ENCODE measurements at regions not wholly inside any gene's neighbourhood (a gene's known extent, or its start where the extent isn't known, plus 50 kb on each side); places are given as distances from the start of the nearest gene placed in this dataset.

DNA sequence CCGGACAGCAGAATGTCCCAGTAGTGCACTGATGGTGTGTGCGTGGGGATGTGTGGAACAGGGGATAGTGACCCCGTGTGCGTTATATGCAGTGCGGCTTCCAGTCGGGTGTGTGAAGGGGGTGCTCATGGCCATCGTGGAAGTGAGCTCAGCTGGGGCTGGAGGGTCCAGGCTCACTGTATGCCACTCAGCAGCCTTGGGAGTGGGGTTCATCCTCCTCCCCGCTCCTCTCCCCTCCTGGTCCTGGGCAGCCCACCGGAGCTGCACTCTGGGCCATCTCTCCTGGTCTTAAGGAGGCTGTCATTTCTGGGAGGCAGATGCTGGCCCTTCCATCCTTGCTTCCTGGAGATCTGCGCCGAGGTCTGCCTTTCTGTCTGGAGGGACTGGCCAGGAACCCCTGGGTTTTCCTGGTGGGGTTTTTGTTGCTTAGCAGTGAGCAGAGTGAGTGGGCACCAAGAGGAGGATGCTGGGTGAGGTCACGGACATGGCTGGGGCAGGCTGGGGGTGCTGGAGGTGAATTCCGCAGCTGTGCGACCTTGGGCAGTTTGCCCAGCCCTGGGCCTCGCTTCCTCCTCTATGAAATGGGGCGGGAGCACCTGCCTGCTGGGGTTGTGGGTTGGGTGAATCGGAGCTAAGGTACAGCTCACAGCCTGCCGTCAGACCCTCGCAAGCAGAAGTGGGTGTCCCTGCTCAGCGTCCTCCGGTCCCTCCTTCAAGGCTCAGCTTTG is 164.1 kb downstream of the SEC14L1 start:
- TF ChIP-seq, protein P1, sequence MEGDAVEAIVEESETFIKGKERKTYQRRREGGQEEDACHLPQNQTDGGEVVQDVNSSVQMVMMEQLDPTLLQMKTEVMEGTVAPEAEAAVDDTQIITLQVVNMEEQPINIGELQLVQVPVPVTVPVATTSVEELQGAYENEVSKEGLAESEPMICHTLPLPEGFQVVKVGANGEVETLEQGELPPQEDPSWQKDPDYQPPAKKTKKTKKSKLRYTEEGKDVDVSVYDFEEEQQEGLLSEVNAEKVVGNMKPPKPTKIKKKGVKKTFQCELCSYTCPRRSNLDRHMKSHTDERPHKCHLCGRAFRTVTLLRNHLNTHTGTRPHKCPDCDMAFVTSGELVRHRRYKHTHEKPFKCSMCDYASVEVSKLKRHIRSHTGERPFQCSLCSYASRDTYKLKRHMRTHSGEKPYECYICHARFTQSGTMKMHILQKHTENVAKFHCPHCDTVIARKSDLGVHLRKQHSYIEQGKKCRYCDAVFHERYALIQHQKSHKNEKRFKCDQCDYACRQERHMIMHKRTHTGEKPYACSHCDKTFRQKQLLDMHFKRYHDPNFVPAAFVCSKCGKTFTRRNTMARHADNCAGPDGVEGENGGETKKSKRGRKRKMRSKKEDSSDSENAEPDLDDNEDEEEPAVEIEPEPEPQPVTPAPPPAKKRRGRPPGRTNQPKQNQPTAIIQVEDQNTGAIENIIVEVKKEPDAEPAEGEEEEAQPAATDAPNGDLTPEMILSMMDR (IDR thresholded peaks at IDR 0.05; ENCODE audit: borderline replicate concordance, control extremely low read depth, extremely low read depth, insufficient read depth, missing control alignments): no peak
- DNase-seq (ENCODE audit: low spot score): no peak
- in situ Hi-C loops (cut with MboI; ENCODE audit: low sequenced_read_pairs, unreplicated experiment): no loop called here

DNA sequence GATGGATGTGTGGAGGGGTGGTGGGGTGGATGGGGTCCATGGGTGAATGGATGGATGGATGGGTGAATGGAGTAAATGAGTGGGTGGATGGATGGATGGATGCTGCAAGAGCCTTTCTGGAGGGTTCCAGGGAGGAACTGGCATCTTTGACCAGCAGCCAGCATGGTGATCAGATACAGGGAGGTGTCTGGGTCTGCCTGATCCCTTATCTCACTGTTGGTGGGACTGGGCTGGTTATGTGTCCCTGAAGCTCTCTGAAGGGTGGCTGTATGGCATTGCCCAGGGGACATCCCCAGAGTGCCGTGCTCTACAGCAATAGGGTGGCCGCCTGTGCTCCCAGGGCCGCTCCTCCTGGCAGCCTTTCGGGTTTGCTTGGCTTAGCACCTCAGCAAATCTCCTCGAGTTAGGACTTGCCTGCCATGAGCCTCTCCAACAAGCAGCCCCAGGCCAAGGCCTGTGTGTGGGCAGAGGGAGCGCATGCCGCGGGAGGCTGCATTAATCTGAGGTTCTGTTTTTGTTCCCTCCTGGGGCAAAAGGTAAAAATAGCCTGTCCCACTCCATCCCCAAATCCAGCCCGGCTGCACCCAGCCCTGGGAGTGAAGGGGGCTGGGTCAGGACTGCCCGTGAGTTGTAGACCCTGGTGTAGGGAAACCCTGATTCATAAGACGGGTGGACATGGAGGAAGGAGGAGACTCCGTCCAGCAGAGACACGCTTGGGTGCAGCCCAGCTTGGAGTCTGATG is 165.4 kb downstream of the SEC14L1 start:
- no peak for DNase-seq (ENCODE audit: low spot score)
- in situ Hi-C loops (cut with MboI; ENCODE audit: low sequenced_read_pairs, unreplicated experiment): no loop called here
- TF ChIP-seq, protein P1 (IDR thresholded peaks at IDR 0.05; ENCODE audit: borderline replicate concordance, control extremely low read depth, extremely low read depth, insufficient read depth, missing control alignments): no peak

DNA sequence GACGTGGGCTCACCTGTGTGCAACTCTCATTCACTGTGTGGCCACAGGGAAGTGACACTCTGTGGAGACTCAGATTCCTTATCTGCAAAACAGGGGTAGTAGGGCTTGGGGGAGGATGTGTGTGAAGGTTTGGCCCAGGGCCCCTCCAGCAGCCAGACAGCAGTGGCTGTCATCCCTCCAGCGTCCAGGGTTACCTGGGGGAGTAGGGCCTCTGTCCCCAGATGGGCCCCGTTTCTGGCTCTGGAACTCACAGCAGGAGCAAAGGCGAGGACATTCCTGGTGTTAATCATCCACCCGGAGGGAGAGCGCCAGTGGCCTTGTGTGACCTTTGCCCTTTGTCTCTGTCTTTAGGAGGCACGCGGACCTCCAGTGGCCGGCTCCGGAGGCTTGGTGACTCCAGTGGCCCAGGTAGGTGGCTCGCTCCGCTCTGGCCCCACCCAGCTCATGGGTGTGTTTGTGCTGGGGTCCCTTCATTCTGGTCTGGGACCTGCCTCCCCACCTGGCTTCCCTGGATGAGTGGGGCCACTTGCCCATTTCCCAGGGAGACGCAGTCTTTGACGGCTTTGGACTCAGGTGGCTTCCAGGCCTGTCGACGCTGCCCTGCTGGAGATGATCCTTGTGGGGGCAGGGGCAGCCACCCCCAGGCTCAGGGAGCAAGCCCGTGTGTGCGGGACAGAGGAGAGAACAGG is 166.2 kb downstream of the SEC14L1 start:
- in situ Hi-C loops (cut with MboI; ENCODE audit: low sequenced_read_pairs, unreplicated experiment): no loop called here
- DNase-seq (ENCODE audit: low spot score): no peak
- TF ChIP-seq, protein P1 (IDR thresholded peaks at IDR 0.05; ENCODE audit: borderline replicate concordance, control extremely low read depth, extremely low read depth, insufficient read depth, missing control alignments): no peak

DNA sequence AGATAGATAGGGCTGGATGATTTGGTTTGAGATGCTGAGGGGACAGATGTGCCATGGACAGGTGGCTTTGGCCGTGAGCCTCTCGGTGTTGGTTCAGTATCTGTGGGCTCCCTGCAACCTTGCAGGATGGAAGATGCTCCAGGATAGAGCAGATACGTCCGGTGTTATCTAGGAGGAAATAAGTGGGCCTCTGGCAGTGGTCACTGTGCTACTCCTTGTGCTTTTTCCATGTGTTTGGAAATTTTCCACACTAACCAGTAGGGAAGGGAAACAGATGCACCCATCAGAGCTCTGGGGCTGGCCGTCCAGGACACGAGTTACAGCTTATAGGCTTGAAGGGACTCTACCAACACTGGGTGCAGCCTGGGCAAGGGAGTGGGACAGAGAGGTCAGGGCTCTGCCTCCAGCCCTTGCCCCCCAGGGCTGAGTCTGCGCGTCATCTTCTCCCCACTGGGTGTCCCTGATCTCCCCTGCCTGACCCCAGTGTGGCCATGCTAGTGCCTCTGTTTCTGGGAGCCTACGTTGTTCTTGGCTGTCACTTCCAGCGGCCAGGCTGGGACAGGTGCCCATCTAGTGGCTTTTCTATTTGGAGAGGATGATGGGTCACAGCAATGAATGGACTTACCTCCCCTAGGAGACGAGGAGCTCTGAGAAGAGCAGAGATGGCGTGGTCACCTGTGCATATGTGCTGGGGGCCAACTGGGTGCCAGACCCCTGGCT is 166.9 kb downstream of the SEC14L1 start:
- TF ChIP-seq, protein P1 (IDR thresholded peaks at IDR 0.05; ENCODE audit: borderline replicate concordance, control extremely low read depth, extremely low read depth, insufficient read depth, missing control alignments): no peak
- in situ Hi-C loops (cut with MboI; ENCODE audit: low sequenced_read_pairs, unreplicated experiment): no loop called here
- DNase-seq (ENCODE audit: low spot score): no peak

DNA sequence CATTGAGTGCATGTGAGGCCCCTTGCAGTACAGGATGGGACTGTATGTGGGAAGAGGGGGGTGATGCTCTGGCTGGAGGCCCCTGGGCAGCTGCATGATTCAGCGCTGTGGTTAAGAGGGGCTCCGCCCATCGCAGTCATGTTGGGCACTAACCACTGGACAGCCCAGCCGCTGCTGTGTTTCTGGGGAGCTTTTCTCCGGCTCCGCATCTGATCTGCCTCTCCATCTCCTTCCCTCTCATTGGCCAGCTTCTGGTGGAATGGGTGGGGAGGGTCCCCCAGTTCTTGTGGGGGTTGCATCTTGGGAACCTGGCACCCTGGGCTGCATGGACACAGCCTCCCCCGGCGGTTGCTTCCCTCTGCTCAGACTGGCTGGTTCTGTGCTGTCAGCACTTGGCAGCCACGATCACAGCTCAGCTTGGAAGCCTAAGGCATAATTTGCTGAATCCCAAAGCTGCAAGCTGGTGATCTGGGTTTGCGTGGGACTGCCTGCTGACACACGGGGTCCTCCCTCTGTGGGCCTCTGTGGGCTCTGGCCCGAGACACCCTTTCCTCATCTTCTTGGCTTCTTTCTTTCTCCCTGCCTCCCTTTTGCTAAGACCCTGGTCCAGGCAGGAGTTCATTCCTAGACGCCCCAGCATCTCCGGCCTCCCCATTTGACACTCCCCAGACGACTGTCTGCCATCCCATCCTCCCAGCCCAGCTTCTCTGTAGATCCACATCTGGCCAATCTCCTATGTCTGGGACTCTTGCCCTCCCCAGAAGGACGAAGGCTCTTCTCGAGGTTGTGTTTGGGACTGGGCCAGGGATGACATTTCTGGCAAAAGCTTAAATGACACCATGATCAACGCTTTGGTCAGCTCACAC is 168.3 kb downstream of the SEC14L1 start:
- in situ Hi-C loops (cut with MboI; ENCODE audit: low sequenced_read_pairs, unreplicated experiment): no loop called here
- TF ChIP-seq, protein P1 (IDR thresholded peaks at IDR 0.05; ENCODE audit: borderline replicate concordance, control extremely low read depth, extremely low read depth, insufficient read depth, missing control alignments): no peak
- no peak for DNase-seq (ENCODE audit: low spot score)
